IPS-NIHi11 (cell line): ENCODE measurements at regions not wholly inside any gene's neighbourhood (a gene's known extent, or its start where the extent isn't known, plus 50 kb on each side); places are given as distances from the start of the nearest gene placed in this dataset.

ENCODE experiments used
- DNase-seq: peaks from one replicate; pipeline ENCODE4 v3.0.0; 2012; ENCODE audit warnings: mixed read lengths, low spot score

GRCh38 chr6:138550346-138550767 lies 51.1 kb upstream of the NHSL1 start:
- DNase-seq, result no peak

- DNase-seq, result no peak
These were observed 54.9 kb upstream of the NHSL1 start for GRCh38 chr6:138554146-138554545.

GRCh38 chr6:138555421-138555988 lies 56.2 kb upstream of the NHSL1 start:
- DNase-seq, result peak; percentile 40

GRCh38 chr6:138557147-138557546 lies 57.9 kb upstream of the NHSL1 start:
- no peak for DNase-seq

- DNase-seq, result no peak
These were observed 59.8 kb upstream of the NHSL1 start for GRCh38 chr6:138559143-138559542.

- DNase-seq, result peak; percentile 26
These were observed 61.0 kb upstream of the NHSL1 start for GRCh38 chr6:138560130-138560860.

GRCh38 chr6:138562691-138563090 lies 63.4 kb upstream of the NHSL1 start:
- DNase-seq, result no peak

- DNase-seq, result no peak
These were observed 63.9 kb upstream of the NHSL1 start for GRCh38 chr6:138563231-138563630.

- DNase-seq, result peak; percentile 18
These were observed 64.4 kb upstream of the NHSL1 start for GRCh38 chr6:138563650-138564049.

GRCh38 chr6:138564170-138564721 lies 65.0 kb upstream of the NHSL1 start:
- no peak for DNase-seq

- no peak for DNase-seq
These were observed 67.8 kb upstream of the NHSL1 start for GRCh38 chr6:138567052-138567451.

- DNase-seq, result no peak
These were observed 69.7 kb upstream of the NHSL1 start for GRCh38 chr6:138568997-138569396.

GRCh38 chr6:138569554-138569953 lies 70.3 kb upstream of the NHSL1 start:
- no peak for DNase-seq

- no peak for DNase-seq
These were observed 70.9 kb upstream of the NHSL1 start for GRCh38 chr6:138569970-138570724.

- DNase-seq, result no peak
These were observed 71.4 kb upstream of the NHSL1 start for GRCh38 chr6:138570725-138571029.

GRCh38 chr6:138571181-138571580 lies 71.9 kb upstream of the NHSL1 start:
- no peak for DNase-seq

- DNase-seq, result no peak
These were observed 72.4 kb upstream of the NHSL1 start for GRCh38 chr6:138571585-138572166.

- DNase-seq, result peak; percentile 82
These were observed 73.0 kb upstream of the NHSL1 start for GRCh38 chr6:138572167-138572875.

- DNase-seq, result peak; percentile 17
These were observed 73.6 kb upstream of the NHSL1 start for GRCh38 chr6:138572885-138573284.

GRCh38 chr6:138575257-138575656 lies 76.0 kb upstream of the NHSL1 start:
- DNase-seq, result no peak

GRCh38 chr6:138576313-138576712 lies 77.0 kb upstream of the NHSL1 start:
- DNase-seq, result no peak
